OCI-LY7 (cell line): ENCODE measurements at regions not wholly inside any gene's neighbourhood (a gene's known extent, or its start where the extent isn't known, plus 50 kb on each side); places are given as distances from the start of the nearest gene placed in this dataset.

ENCODE experiments used
- CTCF ChIP-seq: fragments of 200-600 bp; sonication (generic); conservative IDR thresholded peaks from 2 replicates; pipeline ENCODE4 v1.5.1; 2014; ENCODE audit warnings: mild to moderate bottlenecking, antibody characterized with exemption, low read length, moderate library complexity, mixed read lengths
- EZH2phosphoT487 ChIP-seq: fragments of 200-600 bp; sonication (generic); IDR thresholded peaks from 2 replicates; pipeline ENCODE4 v1.6.1; 2018; ENCODE audit warnings: low read depth, borderline replicate concordance, mild to moderate bottlenecking, mixed run types, antibody characterized with exemption, low read length, moderate library complexity, mixed read lengths

DNA sequence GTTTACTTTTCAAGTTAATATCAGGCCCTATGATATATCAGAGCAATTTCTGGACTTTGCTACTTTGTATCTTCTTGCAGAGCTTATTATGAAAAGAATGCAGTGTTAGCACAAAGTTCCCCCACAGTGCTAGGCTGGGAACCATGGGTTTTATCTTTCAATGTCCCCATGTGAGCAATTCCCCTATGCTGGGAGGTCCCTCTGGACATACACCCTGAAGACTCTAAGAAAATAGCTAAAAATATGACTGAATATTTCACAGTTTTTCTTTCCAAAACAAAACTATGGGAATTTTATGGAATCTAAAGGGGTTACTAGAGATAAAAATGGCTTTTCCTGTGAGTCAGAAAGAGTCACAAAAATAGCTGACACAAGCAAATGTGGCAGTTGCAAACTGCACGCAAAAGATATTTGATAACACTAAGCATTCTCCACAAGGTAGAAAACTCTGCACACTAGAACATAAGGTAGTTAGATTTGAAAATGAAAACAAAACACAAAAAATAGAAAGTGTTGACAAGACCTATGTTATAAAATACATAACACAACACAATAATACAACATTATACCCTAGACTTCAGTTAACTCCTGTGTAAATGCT is 487.5 kb upstream of the GRIN3A start:
- no peak for TF ChIP-seq CTCF
- no peak for TF ChIP-seq EZH2phosphoT487
